ENCODE measurements at regions not wholly inside any gene's neighbourhood (a gene's known extent, or its start where the extent isn't known, plus 50 kb on each side); places are given as distances from the start of the nearest gene placed in this dataset.

GRCh38 chr6:100946021-100946540, 65.0 kb upstream of the ASCC3 start (continued):
- TF ChIP-seq SIN3A (IDR thresholded peaks at IDR 0.05; ENCODE audit: low read depth) (no peak), ZFX (IDR thresholded peaks at IDR 0.05) (no peak), POLR2A (IDR thresholded peaks at IDR 0.05; ENCODE audit: borderline replicate concordance, extremely low read depth, insufficient read depth, insufficient read length) (no peak), EZH2 (IDR thresholded peaks at IDR 0.05) (no peak), EGR1 (IDR thresholded peaks at IDR 0.05; ENCODE audit: low read depth) (no peak), RAD21 (IDR thresholded peaks at IDR 0.05; ENCODE audit: low read depth) (no peak), ATF3 (IDR thresholded peaks at IDR 0.05) (no peak), JUND (IDR thresholded peaks at IDR 0.05) (no peak), EZH2phosphoT487 (IDR thresholded peaks at IDR 0.05; ENCODE audit: borderline replicate concordance) (no peak), ZNF274 (IDR thresholded peaks at IDR 0.05; ENCODE audit: low read depth, low read length) (no peak)

- no peaks in the 10 kb centered on the region for H4K20me1 ChIP-seq (ENCODE audit: insufficient read depth)
- H3K4me1 ChIP-seq (ENCODE audit: control insufficient read depth in 1 of 2, insufficient read depth in 2 of 2, low read length in 2 of 2): no peaks in the 10 kb centered on the region
- no peak overlapping the region for H3K4me2 ChIP-seq (ENCODE audit: low read length)
- intact Hi-C loops (cut with micrococcal nuclease): no loop called here
- RAD21 ChIA-PET (ENCODE audit: low non-redundant PET in 1 of 2, low total read pairs in 2 of 2, uncharacterized antibody in 2 of 2, unreplicated experiment in 2 of 2): no interaction called here
- H3K9ac ChIP-seq (ENCODE audit: low read length): no peak overlapping the region
- H3K27ac ChIP-seq (ENCODE audit: low read depth, low read length): no peak overlapping the region
- H3K79me2 ChIP-seq (ENCODE audit: insufficient read depth, low read length): no peaks in the 10 kb centered on the region
- no peak for ATAC-seq
- no peaks in the 10 kb centered on the region for H3K36me3 ChIP-seq (ENCODE audit: control insufficient read depth in 1 of 2, insufficient read depth in 2 of 2, low read length in 2 of 2)
- H3K9me2 ChIP-seq (ENCODE audit: insufficient read depth): no peaks in the 10 kb centered on the region
- BruUV-seq (replicated peaks): no TSS peak
- H2AFZ ChIP-seq (ENCODE audit: low read depth, low read length, poor library complexity, severe bottlenecking): no peak overlapping the region
- POLR2A ChIA-PET: no interaction called here
- no peaks in the 10 kb centered on the region for H3K27me3 ChIP-seq (ENCODE audit: insufficient read depth, low read length)
- H3K4me3 ChIP-seq (replicated peaks in 1 of 2; ENCODE audit: low read depth in 1 of 2, low read length in 2 of 2): no peak overlapping the region
- CTCF ChIA-PET: no interaction called here
- DNase-seq (ENCODE audit: low read depth, low spot score): no peak
- H3K9me3 ChIP-seq (ENCODE audit: control insufficient read depth in 1 of 2, insufficient read depth in 1 of 2, low read depth in 1 of 2, low read length in 2 of 2): no peaks in the 10 kb centered on the region
- no peak for TF ChIP-seq CTCF (IDR thresholded peaks at IDR 0.05 in 2 of 3, conservative IDR thresholded peaks at IDR 0.05 in 1 of 3; ENCODE audit: borderline replicate concordance in 1 of 3, insufficient read depth in 1 of 3, low read depth in 2 of 3, low read length in 2 of 3)
- no peak for TF ChIP-seq EZH2phosphoT487 (IDR thresholded peaks at IDR 0.05; ENCODE audit: borderline replicate concordance)
- TF ChIP-seq POLR2A (IDR thresholded peaks at IDR 0.05; ENCODE audit: borderline replicate concordance, extremely low read depth, insufficient read depth, insufficient read length): no peak
- no peak for TF ChIP-seq ZFX (IDR thresholded peaks at IDR 0.05)
- TF ChIP-seq EGR1 (IDR thresholded peaks at IDR 0.05; ENCODE audit: low read depth): no peak
- TF ChIP-seq REST (IDR thresholded peaks at IDR 0.05; ENCODE audit: low read depth): no peak
- no peak for TF ChIP-seq TCF7L2 (IDR thresholded peaks at IDR 0.05; ENCODE audit: borderline replicate concordance, extremely low read depth, insufficient read depth, insufficient read length)
- no peak for TF ChIP-seq ZBTB33 (IDR thresholded peaks at IDR 0.05; ENCODE audit: extremely low read depth, insufficient replicate concordance, low read length)
- TF ChIP-seq ELF1 (IDR thresholded peaks at IDR 0.05; ENCODE audit: borderline replicate concordance, low read depth): no peak
- no peak for TF ChIP-seq SIN3A (IDR thresholded peaks at IDR 0.05; ENCODE audit: low read depth)
- TF ChIP-seq ATF3 (IDR thresholded peaks at IDR 0.05): no peak
- no peak for TF ChIP-seq POLR2AphosphoS5 (IDR thresholded peaks at IDR 0.05; ENCODE audit: low read depth, low read length)
- TF ChIP-seq YY1 (IDR thresholded peaks at IDR 0.05; ENCODE audit: extremely low read depth, insufficient replicate concordance, low read depth, low read length): no peak
Measured at GRCh38 chr6:100946711-100947110, 65.6 kb upstream of the ASCC3 start.

Data from HCT116 (cell line).